Thyroid gland (tissue), 4 donors: ENCODE measurements at regions not wholly inside any gene's neighbourhood (a gene's known extent, or its start where the extent isn't known, plus 50 kb on each side); places are given as distances from the start of the nearest gene placed in this dataset.

Experiments used
- POLR2A ChIP-seq, 2 donors: fragments of 450-650 bp; IDR thresholded peaks; one replicate each; pipeline ENCODE4 v1.6.1; 2017; ENCODE audit warnings: antibody characterized with exemption in 2 of 2, mild to moderate bottlenecking in 2 of 2, moderate library complexity in 1 of 2
- TF ChIP-seq, protein P1 (sequence below), 6 experiments: fragments of 200-600 bp in 3 of 6; fragments of 450-650 bp in 3 of 6; sonication (generic) in 3 of 6; IDR thresholded peaks; one replicate each; pipeline ENCODE4 v1.5.1; 2016 to 2019; ENCODE audit warnings: antibody characterized with exemption in 6 of 6, mild to moderate bottlenecking in 2 of 6, inconsistent platforms in 1 of 6, moderate library complexity in 1 of 6

- TF ChIP-seq, protein P1, sequence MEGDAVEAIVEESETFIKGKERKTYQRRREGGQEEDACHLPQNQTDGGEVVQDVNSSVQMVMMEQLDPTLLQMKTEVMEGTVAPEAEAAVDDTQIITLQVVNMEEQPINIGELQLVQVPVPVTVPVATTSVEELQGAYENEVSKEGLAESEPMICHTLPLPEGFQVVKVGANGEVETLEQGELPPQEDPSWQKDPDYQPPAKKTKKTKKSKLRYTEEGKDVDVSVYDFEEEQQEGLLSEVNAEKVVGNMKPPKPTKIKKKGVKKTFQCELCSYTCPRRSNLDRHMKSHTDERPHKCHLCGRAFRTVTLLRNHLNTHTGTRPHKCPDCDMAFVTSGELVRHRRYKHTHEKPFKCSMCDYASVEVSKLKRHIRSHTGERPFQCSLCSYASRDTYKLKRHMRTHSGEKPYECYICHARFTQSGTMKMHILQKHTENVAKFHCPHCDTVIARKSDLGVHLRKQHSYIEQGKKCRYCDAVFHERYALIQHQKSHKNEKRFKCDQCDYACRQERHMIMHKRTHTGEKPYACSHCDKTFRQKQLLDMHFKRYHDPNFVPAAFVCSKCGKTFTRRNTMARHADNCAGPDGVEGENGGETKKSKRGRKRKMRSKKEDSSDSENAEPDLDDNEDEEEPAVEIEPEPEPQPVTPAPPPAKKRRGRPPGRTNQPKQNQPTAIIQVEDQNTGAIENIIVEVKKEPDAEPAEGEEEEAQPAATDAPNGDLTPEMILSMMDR (IDR thresholded peaks at IDR 0.05) = no peak
- TF ChIP-seq POLR2A (IDR thresholded peaks at IDR 0.05) = no peak
Observed at GRCh38 chr11:100545556-100545955, 141.5 kb upstream of the ARHGAP42 start.
